ENCODE measurements at regions not wholly inside any gene's neighbourhood (a gene's known extent, or its start where the extent isn't known, plus 50 kb on each side); places are given as distances from the start of the nearest gene placed in this dataset.

- WGBS, 2 experiments (ENCODE audit: extremely low coverage in 1 of 2, insufficient coverage in 1 of 2, insufficient read length in 1 of 2, insufficient replicate concordance in 2 of 2, low coverage in 1 of 2, low lambda C conversion rate in 2 of 2, missing lambda C conversion rate in 1 of 2) = 91% methylated on average over 2 of the region's 2 CpGs; no CpG with 5 or more reads in 1 of the 2 experiments
- no peak for FAIRE-seq
- ChIA-PET POLR2A (ENCODE audit: partially characterized antibody) (no interaction called here), CTCF (ENCODE audit: partially characterized antibody) (no interaction called here)
- no peak overlapping the region for H2BK120ac ChIP-seq (replicated peaks; ENCODE audit: low read depth, low read length)
- no peak overlapping the region for H2BK12ac ChIP-seq (ENCODE audit: low read depth, low read length)
- no peak overlapping the region for H3K18ac ChIP-seq (ENCODE audit: extremely low read depth, low read length)
- H4K20me1 ChIP-seq (replicated peaks in 1 of 2; ENCODE audit: control insufficient read depth in 1 of 2, insufficient read depth in 2 of 2, low read length in 2 of 2) = no peaks in the 10 kb centered on the region
- no peak overlapping the region for H2BK15ac ChIP-seq (ENCODE audit: low read length)
- H2BK5ac ChIP-seq (ENCODE audit: low read depth, low read length) = no peak overlapping the region
- TF ChIP-seq FOSL1 (IDR thresholded peaks at IDR 0.05; ENCODE audit: insufficient read depth, low read depth, low read length) = no peak
- H2AFZ ChIP-seq (ENCODE audit: low read length) = no peak overlapping the region
- H4K5ac ChIP-seq (ENCODE audit: insufficient read length, low read depth, low read length) = no peak overlapping the region
- no peaks in the 10 kb centered on the region for H3K36me3 ChIP-seq (ENCODE audit: control insufficient read depth in 2 of 4, insufficient read depth in 4 of 4, low read length in 3 of 4)
- no peaks in the 10 kb centered on the region for H3K27me3 ChIP-seq (replicated peaks in 1 of 4; ENCODE audit: control insufficient read depth in 3 of 4, extremely low read depth in 1 of 4, insufficient read depth in 3 of 4, low read length in 3 of 4)
- no peak overlapping the region for H3K27ac ChIP-seq (ENCODE audit: low read depth, low read length)
- H3K14ac ChIP-seq (ENCODE audit: insufficient read length) = no peak overlapping the region
- no peak overlapping the region for H4K91ac ChIP-seq (replicated peaks; ENCODE audit: insufficient read length, low read length)
- H3K56ac ChIP-seq (replicated peaks; ENCODE audit: insufficient read length, low read depth, low read length) = no peak overlapping the region
- H3K9me3 ChIP-seq (ENCODE audit: insufficient read depth in 2 of 2, low read depth in 1 of 2, low read length in 1 of 2) = peaks cover 0 to 4% of the 10 kb centered on the region in 2 experiments; a peak in 1 of 4 replicates
- no peak overlapping the region for H3K4ac ChIP-seq (replicated peaks; ENCODE audit: insufficient read length, low read depth, low read length)
- no peak overlapping the region for H3K4me2 ChIP-seq (ENCODE audit: insufficient read depth in 1 of 2, low read depth in 2 of 2, low read length in 2 of 2)
- no peaks in the 10 kb centered on the region for H3K79me1 ChIP-seq (ENCODE audit: low read depth, low read length)
- H3K9ac ChIP-seq (replicated peaks in 1 of 4; ENCODE audit: extremely low read depth in 1 of 4, low read depth in 3 of 4, low read length in 3 of 4) = no peak overlapping the region
- no peaks in the 10 kb centered on the region for H3K79me2 ChIP-seq (ENCODE audit: control insufficient read depth in 1 of 2, insufficient read depth in 2 of 2, low read length in 2 of 2)
- no peak overlapping the region for H3K23ac ChIP-seq (ENCODE audit: insufficient read length)
- H2BK20ac ChIP-seq (ENCODE audit: low read length) = no peak overlapping the region
- H4K8ac ChIP-seq (ENCODE audit: extremely low read depth, insufficient read depth, low read length) = no peak overlapping the region
- H3K4me3 ChIP-seq (ENCODE audit: extremely low read depth in 1 of 4, insufficient read depth in 2 of 4, low read depth in 3 of 4, low read length in 4 of 4) = no peak overlapping the region
- no peak overlapping the region for H2AK5ac ChIP-seq (ENCODE audit: low read depth, low read length)
- H3K4me1 ChIP-seq (replicated peaks in 1 of 4; ENCODE audit: control insufficient read depth in 3 of 4, insufficient read depth in 4 of 4, low read length in 3 of 4) = peaks cover 0 to 5% (median 1%) of the 10 kb centered on the region in 4 experiments; a peak in 3 of 7 replicates
- no peak for DNase-seq (ENCODE audit: low read depth in 1 of 2, low spot score in 2 of 2)
- H3K23me2 ChIP-seq (ENCODE audit: low read depth, low read length) = peaks cover 2% of the 10 kb centered on the region; the same call in 1 of the 2 replicates
These were observed 237.3 kb upstream of the DAAM1 start for GRCh38 chr14:58951143-58951542.
